Activated T-helper 1 cell treated with anti-CD3 and anti-CD28 coated beads, Interleukin-12 subunit alpha, Interleukin-12 subunit beta, Interleukin-2, Interleukin-4 antibody, amounts not matched to agents 30 ng/mL and 10 ng/mL and 1 ng/mL, durations not matched to agents 14 hours and 24 hours and 36 hours (primary cell): ENCODE measurements at regions not wholly inside any gene's neighbourhood (a gene's known extent, or its start where the extent isn't known, plus 50 kb on each side); places are given as distances from the start of the nearest gene placed in this dataset.

Source experiments
- DNase-seq: peaks from one replicate; pipeline ENCODE4 v3.0.0; 2021; ENCODE audit warnings: low spot score
- H3K27ac Mint-ChIP-seq: one replicate; pipeline ENCODE4 v1.8.0; 2021; ENCODE audit warnings: mild to moderate bottlenecking, mixed read lengths
- H3K27me3 Mint-ChIP-seq: one replicate; pipeline ENCODE4 v1.8.0; 2022; ENCODE audit warnings: mild to moderate bottlenecking, moderate library complexity, mixed read lengths; ENCODE audit not compliant: insufficient read depth
- H3K36me3 Mint-ChIP-seq: one replicate; pipeline ENCODE4 v1.8.0; 2021; ENCODE audit warnings: low read depth, mixed read lengths
- H3K4me1 Mint-ChIP-seq: one replicate; pipeline ENCODE4 v1.8.0; 2021; ENCODE audit warnings: low read depth, mixed read lengths
- H3K4me3 Mint-ChIP-seq: one replicate; pipeline ENCODE4 v1.8.0; 2021; ENCODE audit warnings: mild to moderate bottlenecking, moderate library complexity, mixed read lengths
- H3K9me3 Mint-ChIP-seq: one replicate; pipeline ENCODE4 v1.8.0; 2021; ENCODE audit warnings: mixed read lengths
- intact Hi-C: fragments of 100-400 bp; cut with micrococcal nuclease; formaldehyde crosslinking; loops from one replicate; pipeline ENCODE4 v1.15.1; 2024

GRCh38 chr3:43217206-43217605 is 69.1 kb upstream of the SNRK start:
- Mint-ChIP-seq H3K4me1 (peaks cover 30% of the 10 kb centered on the region), H3K36me3 (peaks cover 5% of the 10 kb centered on the region)
- intact Hi-C loops = no loop called here

DNA sequence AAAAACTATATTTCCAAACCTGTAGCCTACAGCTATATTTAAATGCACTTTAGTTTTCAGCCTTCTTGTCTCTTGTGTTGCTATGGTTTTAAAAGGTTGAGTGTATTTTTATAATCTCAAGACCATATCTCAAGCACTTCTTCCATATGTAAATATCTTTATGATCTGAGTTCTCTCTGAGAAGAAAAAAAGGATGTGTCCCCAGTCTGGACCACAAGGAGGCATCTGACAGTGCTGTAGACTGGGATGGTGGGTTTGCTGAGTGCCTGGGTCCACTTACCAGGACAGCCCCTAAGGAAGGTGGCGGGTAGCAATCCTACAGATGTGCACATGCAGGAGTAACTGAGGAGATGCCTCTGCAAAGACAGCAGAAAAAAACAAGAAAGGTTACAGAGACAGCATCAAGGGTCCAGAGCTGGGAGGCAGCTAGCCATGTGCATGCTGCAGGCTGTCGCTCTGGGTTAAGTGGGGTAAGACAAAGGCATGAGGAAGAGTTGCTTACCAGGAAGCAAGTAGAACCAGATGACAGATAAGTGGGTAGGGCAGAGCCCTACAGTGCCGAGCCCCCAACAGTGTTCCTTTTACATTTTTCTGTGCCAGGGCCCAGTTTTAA is 70.6 kb upstream of the SNRK start:
- peaks cover 3% of the 10 kb centered on the region for H3K36me3 Mint-ChIP-seq
- intact Hi-C loops = no loop called here
- no peak for DNase-seq
- H3K9me3 Mint-ChIP-seq = no peaks in the 10 kb centered on the region
- peaks cover 16% of the 10 kb centered on the region for H3K4me1 Mint-ChIP-seq
- no peak overlapping the region for H3K4me3 Mint-ChIP-seq
- peaks cover 5% of the 10 kb centered on the region for H3K27me3 Mint-ChIP-seq
- H3K27ac Mint-ChIP-seq = no peak overlapping the region

More at GRCh38 chr3:43217206-43217605, 69.1 kb upstream of the SNRK start:
- no peak for DNase-seq
- H3K27me3 Mint-ChIP-seq = no peaks in the 10 kb centered on the region
- no peaks in the 10 kb centered on the region for H3K9me3 Mint-ChIP-seq
- no peak overlapping the region for H3K27ac Mint-ChIP-seq
- no peak overlapping the region for H3K4me3 Mint-ChIP-seq

DNA sequence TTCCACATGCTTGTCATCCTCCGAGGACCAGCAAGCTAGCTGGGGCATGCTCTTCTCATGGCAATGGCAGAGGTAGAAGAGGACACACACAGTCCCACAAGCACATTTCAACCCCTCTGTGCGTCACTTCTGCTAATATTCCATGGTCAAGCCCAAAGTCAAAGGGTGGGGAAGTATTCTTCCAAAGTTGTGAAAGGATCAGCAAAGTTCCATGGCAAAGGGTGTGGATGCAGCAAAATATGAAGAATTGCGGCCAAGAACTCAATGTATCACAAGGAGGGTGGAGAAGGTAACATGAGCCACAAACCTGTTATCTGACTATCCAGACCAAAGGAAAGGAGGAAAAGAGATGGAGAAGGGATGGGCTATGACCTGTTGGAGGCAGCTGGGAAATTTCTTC is 71.2 kb upstream of the SNRK start:
- H3K27ac Mint-ChIP-seq = no peak overlapping the region
- intact Hi-C loops = no loop called here
- no peaks in the 10 kb centered on the region for H3K36me3 Mint-ChIP-seq
- H3K9me3 Mint-ChIP-seq = no peaks in the 10 kb centered on the region
- H3K4me3 Mint-ChIP-seq = no peak overlapping the region
- H3K27me3 Mint-ChIP-seq = peaks cover 8% of the 10 kb centered on the region
- DNase-seq = no peak
- peaks cover 12% of the 10 kb centered on the region for H3K4me1 Mint-ChIP-seq

DNA sequence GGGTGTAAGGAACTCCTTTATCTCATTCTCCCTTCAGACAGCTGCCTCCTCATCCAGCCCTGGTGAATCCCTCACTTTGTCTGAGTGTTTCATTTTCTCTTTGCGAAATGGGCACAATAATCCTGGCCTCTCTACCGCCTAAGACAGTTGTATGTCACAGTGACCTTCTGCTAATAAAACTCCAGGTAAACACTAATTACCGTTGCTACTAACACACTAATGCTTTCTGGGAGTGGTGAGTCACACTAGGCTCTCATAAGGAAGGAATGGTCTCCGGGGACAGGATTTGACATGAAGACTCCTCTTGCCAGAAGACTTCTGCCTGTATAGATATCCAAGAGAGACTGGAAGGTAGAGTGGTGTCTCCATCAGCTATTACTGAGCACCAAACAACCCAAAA is 71.7 kb upstream of the SNRK start:
- intact Hi-C loops = no loop called here
- Mint-ChIP-seq H3K4me1 (peaks cover 12% of the 10 kb centered on the region), H3K36me3 (no peaks in the 10 kb centered on the region), H3K4me3 (no peak overlapping the region), H3K27ac (no peak overlapping the region), H3K27me3 (peaks cover 8% of the 10 kb centered on the region), H3K9me3 (no peaks in the 10 kb centered on the region)
- no peak for DNase-seq

GRCh38 chr3:43213631-43214030 is 72.7 kb upstream of the SNRK start:
- no peak overlapping the region for H3K4me3 Mint-ChIP-seq
- no peak for DNase-seq
- H3K27ac Mint-ChIP-seq = no peak overlapping the region
- no peaks in the 10 kb centered on the region for H3K9me3 Mint-ChIP-seq
- H3K4me1 Mint-ChIP-seq = peaks cover 12% of the 10 kb centered on the region
- no peaks in the 10 kb centered on the region for H3K36me3 Mint-ChIP-seq
- intact Hi-C loops = no loop called here
- peaks cover 8% of the 10 kb centered on the region for H3K27me3 Mint-ChIP-seq

GRCh38 chr3:43212914-43213611 is 73.3 kb upstream of the SNRK start:
- intact Hi-C loops = no loop called here
- DNase-seq = no peak
- no peak overlapping the region for H3K4me3 Mint-ChIP-seq
- H3K9me3 Mint-ChIP-seq = no peaks in the 10 kb centered on the region
- no peak overlapping the region for H3K27ac Mint-ChIP-seq
- peaks cover 12% of the 10 kb centered on the region for H3K4me1 Mint-ChIP-seq
- peaks cover 8% of the 10 kb centered on the region for H3K27me3 Mint-ChIP-seq
- H3K36me3 Mint-ChIP-seq = no peaks in the 10 kb centered on the region

- Mint-ChIP-seq H3K4me1 (peaks cover 4% of the 10 kb centered on the region), H3K27me3 (peaks cover 10% of the 10 kb centered on the region), H3K36me3 (no peaks in the 10 kb centered on the region), H3K9me3 (no peaks in the 10 kb centered on the region), H3K4me3 (no peak overlapping the region), H3K27ac (no peak overlapping the region)
- intact Hi-C loops = no loop called here
- no peak for DNase-seq
Observed at GRCh38 chr3:43211681-43212080, 74.7 kb upstream of the SNRK start.

GRCh38 chr3:43210049-43211027 is 76.0 kb upstream of the SNRK start:
- Mint-ChIP-seq H3K4me1 (no peaks in the 10 kb centered on the region), H3K4me3 (no peak overlapping the region), H3K36me3 (no peaks in the 10 kb centered on the region), H3K9me3 (no peaks in the 10 kb centered on the region), H3K27me3 (peaks cover 18% of the 10 kb centered on the region), H3K27ac (no peak overlapping the region)
- intact Hi-C loops = no loop called here
- no peak for DNase-seq

- peaks cover 18% of the 10 kb centered on the region for H3K27me3 Mint-ChIP-seq
- no peak for DNase-seq
- no peak overlapping the region for H3K4me3 Mint-ChIP-seq
- no peaks in the 10 kb centered on the region for H3K36me3 Mint-ChIP-seq
- no peaks in the 10 kb centered on the region for H3K4me1 Mint-ChIP-seq
- no peak overlapping the region for H3K27ac Mint-ChIP-seq
- H3K9me3 Mint-ChIP-seq = no peaks in the 10 kb centered on the region
- intact Hi-C loops = no loop called here
Observed at GRCh38 chr3:43207628-43208085, 78.7 kb upstream of the SNRK start.

DNA sequence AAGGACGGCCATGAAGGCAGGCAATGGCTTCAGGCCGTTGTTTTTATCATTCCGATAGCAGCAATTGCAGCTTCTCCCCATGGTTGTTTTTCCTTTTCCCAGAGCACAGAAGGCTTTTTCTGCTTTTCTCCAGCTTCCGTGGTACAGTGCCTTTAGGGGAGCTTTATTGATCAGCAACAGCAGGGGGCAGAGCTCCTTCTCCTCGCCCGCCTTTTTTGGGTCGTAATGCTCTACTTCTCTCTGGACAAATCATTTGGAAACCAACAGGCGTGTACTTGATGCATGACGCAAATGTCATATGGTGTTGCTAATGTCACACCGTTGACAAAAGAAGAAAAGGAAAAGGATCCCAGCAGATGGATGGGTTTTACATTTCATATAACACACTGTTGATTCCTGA is 79.7 kb upstream of the SNRK start:
- Mint-ChIP-seq H3K4me3 (no peak overlapping the region), H3K36me3 (no peaks in the 10 kb centered on the region), H3K9me3 (no peaks in the 10 kb centered on the region), H3K27ac (no peak overlapping the region), H3K27me3 (peaks cover 17% of the 10 kb centered on the region), H3K4me1 (no peaks in the 10 kb centered on the region)
- intact Hi-C loops = no loop called here
- DNase-seq = no peak

- Mint-ChIP-seq H3K4me3 (no peak overlapping the region), H3K4me1 (peaks cover 4% of the 10 kb centered on the region), H3K9me3 (no peaks in the 10 kb centered on the region), H3K27ac (no peak overlapping the region), H3K36me3 (peaks cover 2% of the 10 kb centered on the region), H3K27me3 (peaks cover 15% of the 10 kb centered on the region)
- intact Hi-C loops = no loop called here
- no peak for DNase-seq
Observed at GRCh38 chr3:43206105-43206504, 80.2 kb upstream of the SNRK start.

GRCh38 chr3:43203022-43203421 is 83.3 kb upstream of the SNRK start:
- Mint-ChIP-seq H3K9me3 (peaks cover 10% of the 10 kb centered on the region), H3K36me3 (peaks cover 6% of the 10 kb centered on the region), H3K4me1 (peaks cover 26% of the 10 kb centered on the region), H3K27me3 (peaks cover 21% of the 10 kb centered on the region), H3K27ac (no peak overlapping the region), H3K4me3 (no peak overlapping the region)
- intact Hi-C loops = no loop called here
- DNase-seq = no peak

DNA sequence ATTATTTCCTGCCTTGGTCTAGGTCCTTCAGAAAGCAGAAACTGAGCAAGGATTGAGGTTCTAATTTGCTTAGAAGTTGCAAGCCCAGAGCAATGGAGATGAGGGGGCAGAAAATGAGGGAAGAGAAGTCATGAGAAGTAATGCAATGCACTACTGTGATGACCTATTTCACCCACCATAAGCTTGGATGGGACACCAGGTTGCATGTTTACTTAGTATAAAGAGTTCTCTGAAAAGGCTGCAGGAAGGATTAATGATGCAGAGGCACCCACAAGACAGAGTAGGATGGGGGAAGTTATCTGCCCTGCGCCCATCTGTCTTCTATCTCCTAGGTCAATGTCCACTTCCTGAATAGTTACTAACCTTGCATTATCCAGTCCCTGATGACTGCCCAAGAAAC is 84.8 kb upstream of the SNRK start:
- intact Hi-C loops = no loop called here
- peaks cover 6% of the 10 kb centered on the region for H3K36me3 Mint-ChIP-seq
- H3K4me1 Mint-ChIP-seq = peaks cover 35% of the 10 kb centered on the region
- DNase-seq = no peak
- H3K27ac Mint-ChIP-seq = no peak overlapping the region
- peaks cover 18% of the 10 kb centered on the region for H3K27me3 Mint-ChIP-seq
- no peak overlapping the region for H3K4me3 Mint-ChIP-seq
- H3K9me3 Mint-ChIP-seq = peaks cover 10% of the 10 kb centered on the region
